AG04450 (cell line): ENCODE measurements at regions not wholly inside any gene's neighbourhood (a gene's known extent, or its start where the extent isn't known, plus 50 kb on each side); places are given as distances from the start of the nearest gene placed in this dataset.

ENCODE experiments used
- CTCF ChIA-PET: fragments of 300-600, 350-600 bp; formaldehyde crosslinking; extraction: SDS; loops from one replicate; lab custom pipeline; 2022; ENCODE audit warnings: antibody characterized with exemption, inconsistent platforms; lab: Charles Lee
- POLR2A ChIA-PET: fragments of 350-600 bp; formaldehyde crosslinking; extraction: SDS; loops from one replicate; lab custom pipeline; 2021; ENCODE audit warnings: antibody characterized with exemption, inconsistent platforms; lab: Yijun Ruan, JAX
- DNase-seq: peaks from one replicate; pipeline ENCODE4 v3.0.0-alpha.2; 2011; ENCODE audit warnings: low read depth, low spot score
- H3K27ac ChIP-seq: one replicate; pipeline ENCODE4 v1.5.1; 2012; ENCODE audit warnings: low read depth, low read length, control low read depth
- H3K27me3 ChIP-seq: one replicate; pipeline ENCODE4 v1.6.0; 2012; ENCODE audit warnings: low read length; ENCODE audit not compliant: control insufficient read depth, insufficient read depth
- H3K4me3 ChIP-seq: 2 replicates; pipeline ENCODE4 v1.5.1; 2011; ENCODE audit warnings: mild to moderate bottlenecking, low read depth, low read length, control low read depth
- H3K9me3 ChIP-seq: 2 replicates; pipeline ENCODE4 v1.5.1; 2012; ENCODE audit warnings: low read length; ENCODE audit not compliant: control insufficient read depth, insufficient read depth
- CTCF ChIP-seq: IDR thresholded peaks from 2 replicates; pipeline ENCODE4 v1.5.1; 2011; ENCODE audit warnings: low read depth, low read length, control low read depth, inconsistent platforms

- DNase-seq, result no peak
- H3K4me3 ChIP-seq, result no peak overlapping the region
- ChIA-PET CTCF (interaction anchor here (0.7 kb wide), 1 partner anchor 342 kb away, joined by 4 read pairs; no protein-coding TSS in a partner anchor), POLR2A (no interaction called here)
- no peak for TF ChIP-seq CTCF
- no peaks in the 10 kb centered on the region for H3K9me3 ChIP-seq
- no peaks in the 10 kb centered on the region for H3K27me3 ChIP-seq
- H3K27ac ChIP-seq, result no peak overlapping the region
Observed at GRCh38 chrX:42094218-42094617, 170.9 kb upstream of the CASK start.

DNA sequence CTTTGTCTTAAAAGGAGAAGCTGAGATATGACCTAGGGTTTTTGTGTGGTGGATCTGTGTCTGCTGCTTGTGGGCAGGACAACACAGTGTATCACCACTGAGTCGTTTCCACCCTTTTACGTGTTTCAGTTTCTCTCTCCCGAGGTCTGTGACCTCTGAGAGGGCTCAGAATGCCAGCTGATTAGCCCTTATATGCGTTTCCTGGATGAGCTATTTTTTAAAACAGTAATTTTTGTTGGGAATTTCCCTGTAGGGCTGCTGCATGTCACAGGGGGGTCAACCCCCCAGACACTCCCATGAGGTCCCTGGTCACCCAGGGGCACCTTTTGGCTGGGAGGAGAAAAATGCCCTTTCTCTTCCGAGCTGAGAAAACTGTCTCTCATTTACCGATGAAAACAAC lies 170.4 kb upstream of the CASK start:
- no peak overlapping the region for H3K27ac ChIP-seq
- CTCF ChIA-PET, result interaction anchor here (0.7 kb wide), 1 partner anchor 343 kb away, joined by 4 read pairs; no protein-coding TSS in a partner anchor
- POLR2A ChIA-PET, result no interaction called here
- no peaks in the 10 kb centered on the region for H3K9me3 ChIP-seq
- DNase-seq, result no peak
- no peak overlapping the region for H3K4me3 ChIP-seq
- H3K27me3 ChIP-seq, result no peaks in the 10 kb centered on the region
- no peak for TF ChIP-seq CTCF

DNA sequence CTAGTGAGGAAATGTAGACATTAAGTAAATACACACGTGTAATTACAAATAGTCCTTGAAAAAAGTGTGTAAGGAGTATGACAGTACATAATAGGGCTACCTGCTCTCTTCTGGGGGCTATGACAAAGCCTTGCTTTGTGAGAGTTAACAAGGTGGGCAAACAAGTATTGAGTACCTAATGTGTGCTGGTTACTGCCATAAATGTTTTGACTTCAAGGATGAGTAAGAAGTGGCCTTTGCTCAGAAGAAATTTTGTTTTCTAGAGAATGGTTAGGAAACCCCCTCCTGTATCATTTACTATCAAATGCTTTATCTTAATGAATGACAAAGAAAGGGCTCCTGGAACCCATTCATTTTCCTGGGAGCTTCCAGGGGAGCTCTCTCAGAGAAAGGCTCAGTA lies 167.0 kb upstream of the CASK start:
- CTCF ChIA-PET, result no interaction called here
- H3K4me3 ChIP-seq, result no peak overlapping the region
- POLR2A ChIA-PET, result no interaction called here
- DNase-seq, result no peak
- no peaks in the 10 kb centered on the region for H3K9me3 ChIP-seq
- H3K27me3 ChIP-seq, result no peaks in the 10 kb centered on the region
- no peak overlapping the region for H3K27ac ChIP-seq
- TF ChIP-seq CTCF, result no peak

- Histone ChIP-seq H3K9me3 (no peaks in the 10 kb centered on the region), H3K4me3 (no peak overlapping the region), H3K27me3 (no peaks in the 10 kb centered on the region), H3K27ac (no peak overlapping the region)
- ChIA-PET CTCF (no interaction called here), POLR2A (no interaction called here)
- TF ChIP-seq CTCF, result no peak
- no peak for DNase-seq
Observed at GRCh38 chrX:42089031-42089430, 165.7 kb upstream of the CASK start.

DNA sequence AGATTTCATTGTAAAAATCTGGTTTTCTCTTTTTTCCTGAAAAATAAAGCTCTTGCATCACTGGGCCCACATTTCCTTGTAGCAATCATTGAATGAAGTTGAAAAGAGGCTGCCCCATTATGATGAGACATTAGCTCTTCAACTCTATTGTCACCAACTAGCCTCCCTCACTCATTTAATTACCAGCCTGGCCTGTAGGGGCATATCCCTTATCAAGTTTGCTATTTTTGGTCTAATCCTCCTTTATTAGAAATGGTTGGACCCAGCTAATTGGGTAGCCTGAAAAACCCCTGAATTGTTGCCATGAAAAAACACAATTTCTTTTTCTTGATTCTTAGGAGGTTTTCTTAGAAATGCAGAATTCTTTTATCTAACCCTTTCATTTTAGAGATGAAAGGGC lies 164.6 kb upstream of the CASK start:
- Histone ChIP-seq H3K27me3 (no peaks in the 10 kb centered on the region), H3K27ac (no peak overlapping the region), H3K4me3 (no peak overlapping the region), H3K9me3 (no peaks in the 10 kb centered on the region)
- ChIA-PET CTCF (no interaction called here), POLR2A (no interaction called here)
- TF ChIP-seq CTCF, result no peak
- no peak for DNase-seq
